HG02981 (cell line): ENCODE measurements at regions not wholly inside any gene's neighbourhood (a gene's known extent, or its start where the extent isn't known, plus 50 kb on each side); places are given as distances from the start of the nearest gene placed in this dataset.
"Not testable (repeated sequence)": the region's sequence is repeated elsewhere in the genome, so short reads cannot be mapped to it uniquely, and the experiment has no call there.

Experiments used
- ATAC-seq: cut with Tn5 transposase; IDR thresholded peaks from one replicate; pipeline ENCODE4 v1.9.1; 2021; ENCODE audit warnings: mild to moderate bottlenecking, moderate library complexity; ENCODE audit not compliant: unreplicated experiment

DNA sequence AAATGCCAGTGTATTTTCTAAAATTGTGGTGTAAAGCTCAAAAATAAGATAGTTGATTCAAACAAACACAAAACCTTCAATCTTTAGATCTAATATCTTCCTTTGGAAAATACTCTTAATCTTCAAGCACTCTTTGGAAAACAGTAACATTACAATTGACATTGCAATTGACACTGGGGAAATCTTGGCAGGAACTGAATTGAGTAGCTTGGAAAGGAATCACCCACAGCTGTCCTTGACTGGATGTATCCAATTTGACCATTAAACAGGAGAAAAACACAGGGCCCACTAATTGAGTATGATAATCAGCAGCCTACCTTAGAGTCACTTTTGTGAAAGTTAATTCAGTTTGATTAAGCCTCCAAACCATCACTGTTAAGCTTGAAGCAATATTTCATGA, 776.7 kb downstream of the DTWD2 start:
- ATAC-seq = no peak

DNA sequence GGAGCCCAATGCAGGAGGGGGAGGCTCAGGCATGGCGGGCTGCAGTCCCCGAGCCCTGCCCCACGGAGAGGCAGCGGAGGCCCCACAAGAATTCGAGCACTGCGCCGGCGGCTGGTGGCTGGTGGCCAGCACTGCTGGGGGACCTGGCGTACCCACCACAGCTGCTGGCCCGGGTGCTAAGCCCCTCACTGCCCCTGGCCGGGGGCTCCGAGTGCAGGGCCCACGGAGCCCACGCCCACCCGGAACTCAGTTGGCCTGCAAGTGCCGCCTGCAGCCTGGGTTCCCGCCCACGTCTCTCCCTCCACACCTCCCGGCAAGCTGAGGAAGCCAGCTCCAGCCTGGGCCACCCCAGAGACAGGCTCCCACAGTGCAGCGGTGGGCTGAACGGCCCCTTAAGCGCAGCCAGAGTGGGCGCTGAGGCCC, 780.3 kb downstream of the DTWD2 start:
- no peak for ATAC-seq

DNA sequence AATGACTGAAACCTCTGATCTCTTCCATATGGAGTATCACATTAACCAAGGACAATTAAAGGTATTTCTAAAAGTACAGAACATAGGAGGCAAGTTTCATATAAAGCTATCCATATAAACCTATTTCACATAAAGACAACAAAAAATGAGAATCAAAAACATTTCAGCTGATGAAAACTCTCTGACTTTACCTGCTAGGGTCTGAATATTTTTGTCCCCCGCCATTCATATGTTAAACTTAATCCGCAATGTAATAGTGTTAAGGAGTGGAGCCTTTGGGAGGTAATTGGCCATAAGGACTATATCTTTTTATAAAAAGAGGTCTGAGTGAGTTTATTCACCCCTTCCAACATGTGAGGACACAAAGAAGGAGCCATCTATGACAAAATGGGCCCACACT, 788.5 kb downstream of the DTWD2 start:
- ATAC-seq = no peak

DNA sequence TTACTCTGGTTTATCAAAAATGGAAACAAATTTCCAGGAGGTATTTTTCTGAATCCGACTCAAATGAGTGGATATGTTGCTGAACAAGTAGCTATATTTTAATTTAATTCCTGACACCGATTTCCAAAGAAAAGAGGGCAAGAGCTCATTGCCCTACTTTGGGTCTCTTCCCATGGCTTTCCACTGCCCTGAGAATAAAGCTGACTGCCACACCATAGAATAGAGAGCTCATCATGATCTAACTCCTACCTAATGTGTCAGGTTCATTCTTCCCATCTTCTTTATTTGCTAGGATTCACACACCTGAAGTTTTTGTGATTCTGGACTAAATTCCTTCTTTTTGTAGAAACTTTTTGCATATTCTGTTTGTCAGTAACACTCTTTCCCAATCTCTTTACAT, 792.1 kb downstream of the DTWD2 start:
- ATAC-seq = no peak

DNA sequence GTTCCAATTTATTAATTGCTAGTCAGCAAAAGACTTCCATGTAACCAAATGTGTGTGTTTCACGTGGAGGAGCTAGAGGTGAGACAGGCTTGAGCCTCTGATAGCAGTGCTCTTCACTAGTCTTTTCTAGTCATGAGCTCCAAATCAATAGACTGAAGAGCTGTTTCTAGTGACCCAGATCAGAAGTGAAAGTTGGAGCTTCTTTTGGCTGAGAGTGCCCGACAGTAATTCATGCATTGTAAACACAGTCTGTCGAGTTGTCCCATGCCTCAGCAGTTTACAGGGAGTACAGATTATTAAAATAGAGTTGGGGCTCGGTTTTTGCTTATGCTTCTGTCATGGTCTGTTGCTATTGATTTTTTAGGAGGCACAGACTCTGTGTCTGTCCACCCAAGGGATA, 793.1 kb downstream of the DTWD2 start:
- ATAC-seq = no peak

DNA sequence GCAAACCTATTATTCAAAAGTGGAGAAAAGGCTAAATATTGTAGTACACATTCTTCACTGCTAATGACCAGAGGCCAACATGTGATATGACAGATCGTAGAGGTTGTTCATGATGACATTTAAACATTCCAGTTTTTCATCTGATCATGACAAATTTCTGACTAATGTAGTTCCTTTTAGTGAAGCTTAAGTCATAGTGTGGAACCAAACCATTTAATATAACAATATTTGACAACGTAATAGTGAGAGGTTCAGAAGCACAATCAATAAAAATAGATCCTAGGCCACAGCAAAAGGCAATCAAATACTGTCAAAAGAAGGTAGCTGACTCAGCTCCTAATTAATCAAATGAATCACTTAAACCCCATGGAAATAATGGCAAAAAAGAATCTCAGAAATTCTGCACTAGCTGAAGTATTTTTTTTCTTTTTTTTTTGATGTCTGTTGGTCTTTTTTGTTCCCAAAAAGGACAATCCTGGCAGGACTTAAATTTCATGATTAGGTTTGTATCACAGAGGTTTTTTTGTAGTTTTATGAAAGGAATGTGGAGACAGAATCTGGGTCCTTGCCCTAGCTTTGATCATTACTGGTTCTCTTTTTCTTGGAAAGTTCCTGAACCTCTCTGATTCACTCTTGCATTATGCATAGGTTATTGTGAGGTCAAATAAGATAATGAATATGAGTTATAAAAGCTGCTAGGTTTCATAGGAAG, 795.0 kb downstream of the DTWD2 start:
- no peak for ATAC-seq

DNA sequence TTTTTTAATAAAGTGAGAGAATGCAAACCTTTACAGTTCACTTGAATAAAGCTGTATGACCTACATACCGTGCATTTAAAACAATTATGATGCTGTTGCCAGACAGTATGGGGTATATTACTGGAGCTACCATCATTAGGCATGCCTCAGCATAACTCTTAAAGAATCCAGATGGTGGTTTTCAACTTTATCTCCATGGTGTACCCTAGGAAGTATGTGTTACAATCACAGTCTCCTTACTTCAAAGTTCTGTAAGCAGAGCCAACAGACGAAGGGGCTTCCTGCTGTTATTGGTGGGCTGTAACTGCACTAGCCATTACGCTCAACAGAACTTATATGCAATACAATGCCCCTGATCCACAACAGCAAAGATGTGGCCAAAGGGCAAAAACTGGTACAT, 803.3 kb downstream of the DTWD2 start:
- ATAC-seq = no peak

DNA sequence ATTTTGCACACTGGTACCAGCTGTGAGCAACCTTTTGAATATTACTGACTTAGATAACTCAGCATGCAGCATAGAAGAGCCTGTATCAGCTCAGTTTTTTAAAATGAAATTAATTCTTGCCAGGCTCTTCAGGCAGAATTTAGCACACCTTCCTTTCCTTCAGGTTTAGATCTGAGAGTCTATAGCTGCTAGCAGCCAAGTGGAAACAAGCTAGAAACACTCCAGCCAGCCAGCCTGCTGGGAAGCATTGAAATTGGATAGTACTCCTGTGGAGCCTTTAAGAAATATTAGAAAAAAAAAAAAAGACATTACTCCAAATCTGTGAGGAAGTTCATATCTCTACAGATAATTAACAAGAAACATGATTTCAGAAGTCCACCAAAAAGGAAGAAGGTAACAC, 812.2 kb downstream of the DTWD2 start:
- no peak for ATAC-seq

DNA sequence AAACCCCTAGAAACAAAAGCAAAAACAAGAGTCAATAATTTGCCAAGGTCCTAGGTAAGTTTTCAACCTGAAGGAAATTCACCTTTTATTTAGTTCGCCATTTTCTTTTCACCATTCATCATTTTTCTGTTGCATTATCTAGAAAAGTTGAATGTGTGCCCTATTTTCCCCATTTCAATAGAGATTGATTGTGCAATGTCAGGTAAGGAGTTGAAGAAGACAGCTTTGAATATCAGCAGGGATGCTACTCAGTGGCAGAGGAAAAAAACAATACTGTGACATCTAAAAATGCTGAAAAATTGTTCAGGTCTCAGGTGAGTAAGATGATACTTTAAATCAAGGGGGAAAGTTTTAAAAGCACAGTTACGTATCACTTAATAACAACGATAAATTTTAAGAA, 813.7 kb downstream of the DTWD2 start:
- ATAC-seq = no peak

DNA sequence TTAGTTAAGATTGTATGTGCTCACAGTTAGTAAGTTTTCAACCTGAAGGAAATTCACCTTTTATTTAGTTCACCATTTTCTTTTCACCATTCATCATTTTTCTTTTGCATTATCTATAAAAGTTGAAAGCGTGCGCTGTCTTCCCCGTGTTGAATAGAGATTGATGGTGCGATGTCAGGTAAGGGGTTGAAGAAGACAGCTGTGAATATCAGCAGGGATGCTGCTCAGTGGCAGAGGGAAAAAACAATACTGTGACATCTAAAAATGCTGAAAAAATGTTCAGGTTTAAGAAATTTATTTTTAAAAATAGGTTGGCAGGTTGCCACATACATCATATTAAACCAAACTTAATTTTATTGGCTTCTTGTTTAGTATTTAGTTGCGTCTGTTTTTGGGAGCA, 815.0 kb downstream of the DTWD2 start:
- ATAC-seq = no peak

DNA sequence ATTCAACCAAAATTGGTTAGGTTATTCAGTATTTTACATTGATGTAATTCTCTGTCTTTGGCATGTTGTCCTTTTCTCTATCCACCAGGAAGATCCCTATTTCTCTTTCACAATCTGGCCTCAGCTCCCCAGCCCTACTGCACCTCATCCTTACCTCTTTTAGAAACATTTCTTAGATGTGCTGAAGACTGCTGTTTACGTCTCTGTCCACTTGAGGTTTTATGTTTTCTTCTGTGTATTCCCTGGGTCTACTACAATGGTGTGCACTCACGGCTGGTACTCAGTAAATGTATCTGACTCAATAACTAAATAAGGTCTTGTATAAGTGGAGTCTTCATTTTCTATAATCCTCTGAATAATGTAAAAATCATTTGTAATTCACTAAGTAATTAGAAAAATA, 822.7 kb downstream of the DTWD2 start:
- ATAC-seq = no peak

DNA sequence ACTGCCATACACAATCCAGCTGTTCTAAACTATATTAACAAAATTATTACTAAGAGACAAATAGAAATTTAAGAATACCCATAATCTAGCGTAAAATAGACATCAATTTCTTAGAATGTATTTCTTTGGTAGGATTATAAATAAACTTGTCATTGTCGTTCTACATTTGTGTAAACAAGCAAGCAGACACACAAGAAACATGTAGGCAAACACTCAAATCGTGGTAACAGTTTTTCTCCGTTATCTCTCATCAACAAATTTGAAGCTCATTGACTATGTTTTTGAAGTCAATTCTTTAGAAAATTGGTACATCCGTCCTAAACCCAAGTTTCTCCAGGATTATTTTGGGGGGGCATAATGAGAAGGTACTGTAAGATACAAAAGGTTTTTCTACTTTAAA, 832.2 kb downstream of the DTWD2 start:
- no peak for ATAC-seq

DNA sequence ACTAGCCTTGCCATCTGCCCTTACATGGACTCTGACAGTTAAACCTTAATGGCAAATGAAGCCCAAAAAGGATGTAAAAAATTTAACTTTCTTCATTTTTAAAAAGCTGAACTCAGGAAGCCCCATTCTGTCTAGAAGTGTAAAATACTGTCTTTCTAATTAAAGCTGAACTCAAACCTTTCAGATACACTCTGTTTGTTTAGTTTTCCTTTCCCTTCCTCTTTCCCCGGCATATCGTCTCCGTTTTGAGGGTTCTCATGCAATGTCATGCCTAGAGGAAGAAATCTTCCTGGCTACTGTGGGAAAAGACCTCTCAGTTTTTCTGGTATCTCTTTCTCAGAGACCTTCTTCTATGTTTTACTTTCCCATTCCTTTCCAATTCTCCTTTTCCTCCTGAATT, 841.5 kb downstream of the DTWD2 start:
- ATAC-seq = no peak

DNA sequence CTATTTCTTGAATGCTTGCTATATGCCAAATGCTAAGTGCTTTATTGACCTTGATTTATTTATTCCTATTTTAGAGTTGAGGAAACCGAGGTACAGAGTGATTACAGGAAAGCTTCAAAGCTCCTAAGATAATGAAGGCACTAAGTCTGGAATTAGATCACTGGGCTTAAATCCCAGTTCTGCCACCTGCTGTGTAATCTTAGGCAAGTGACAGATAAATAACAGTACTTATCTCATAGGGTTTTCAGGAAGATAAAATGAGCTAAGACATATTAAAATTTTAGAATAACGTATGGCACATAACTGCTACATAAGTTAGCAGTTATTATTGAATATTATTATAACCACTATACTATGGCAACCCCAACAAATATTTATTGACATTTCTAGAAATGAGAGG, 843.8 kb downstream of the DTWD2 start:
- ATAC-seq = no peak

DNA sequence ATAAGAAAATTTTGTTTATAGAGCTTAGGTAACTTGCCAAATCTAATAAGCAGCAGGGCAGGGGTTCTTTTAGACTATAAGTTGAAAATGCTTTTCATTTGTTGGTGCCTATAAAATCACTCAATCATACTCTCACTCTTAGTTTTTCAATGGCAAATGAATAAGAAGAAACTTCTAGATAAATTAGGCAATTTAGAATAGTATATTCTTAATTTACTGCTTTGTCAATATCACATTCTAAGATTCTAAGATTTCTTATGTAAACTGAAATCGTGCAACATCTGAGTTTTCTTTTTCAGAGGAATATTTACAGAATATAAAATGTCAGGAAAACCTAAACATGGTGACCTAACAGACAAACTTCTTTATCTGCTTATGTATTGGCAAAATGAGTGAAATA, 849.0 kb downstream of the DTWD2 start:
- no peak for ATAC-seq

DNA sequence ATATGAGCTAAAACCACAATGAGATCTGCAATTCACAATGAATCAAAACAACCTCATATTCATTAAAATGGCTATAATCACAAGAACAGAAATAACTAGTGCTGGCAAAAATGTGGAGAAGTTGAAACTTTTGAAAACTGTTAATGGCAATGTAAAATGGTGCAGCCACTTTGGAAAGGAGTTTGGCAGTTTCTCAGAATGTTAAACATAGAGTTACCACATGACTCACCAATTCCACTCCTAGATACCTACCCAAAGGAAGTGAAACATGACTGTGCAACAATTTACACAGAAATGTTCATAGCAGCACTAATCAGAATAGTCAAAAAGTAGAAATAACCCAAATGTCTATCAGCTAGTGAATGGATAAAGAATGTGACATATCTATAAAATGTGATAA, 862.2 kb downstream of the DTWD2 start:
- ATAC-seq = no peak

DNA sequence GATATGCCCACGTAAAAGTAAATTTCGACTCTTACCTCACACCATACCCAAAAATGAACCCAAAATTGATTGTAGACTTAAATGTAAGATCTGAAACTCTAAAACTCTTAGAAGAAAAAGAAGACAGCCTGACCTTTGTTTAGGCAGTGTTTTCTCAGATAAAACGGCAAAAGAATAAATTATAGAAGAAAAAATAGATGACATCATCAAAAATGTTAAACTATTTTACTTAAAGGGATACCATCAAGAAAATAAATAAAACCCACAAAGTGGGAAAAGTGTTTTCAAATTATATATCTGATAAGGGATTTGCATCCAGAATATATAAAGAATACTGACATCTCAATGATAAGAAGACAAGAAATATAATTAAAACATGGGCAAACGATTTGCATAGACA, 862.7 kb downstream of the DTWD2 start:
- ATAC-seq = no peak

DNA sequence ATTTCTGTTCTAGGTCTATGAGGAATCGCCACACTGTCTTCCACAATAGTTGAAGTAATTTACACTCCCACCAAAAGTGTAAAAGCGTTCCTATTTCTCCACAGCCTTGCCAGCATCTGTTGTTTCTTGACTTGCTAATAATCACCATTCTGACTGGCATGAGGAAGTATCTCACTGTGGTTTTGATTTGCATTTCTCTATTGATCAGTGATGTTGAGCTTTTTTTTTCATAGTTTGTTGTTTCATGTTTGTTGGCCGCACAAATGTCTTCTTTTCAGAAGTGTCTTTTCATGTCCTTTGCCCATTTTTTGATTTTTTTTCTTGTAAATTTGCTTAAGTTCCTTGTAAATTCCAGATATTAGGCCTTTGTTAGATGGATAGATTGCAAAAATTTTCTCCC, 867.1 kb downstream of the DTWD2 start:
- no peak for ATAC-seq

DNA sequence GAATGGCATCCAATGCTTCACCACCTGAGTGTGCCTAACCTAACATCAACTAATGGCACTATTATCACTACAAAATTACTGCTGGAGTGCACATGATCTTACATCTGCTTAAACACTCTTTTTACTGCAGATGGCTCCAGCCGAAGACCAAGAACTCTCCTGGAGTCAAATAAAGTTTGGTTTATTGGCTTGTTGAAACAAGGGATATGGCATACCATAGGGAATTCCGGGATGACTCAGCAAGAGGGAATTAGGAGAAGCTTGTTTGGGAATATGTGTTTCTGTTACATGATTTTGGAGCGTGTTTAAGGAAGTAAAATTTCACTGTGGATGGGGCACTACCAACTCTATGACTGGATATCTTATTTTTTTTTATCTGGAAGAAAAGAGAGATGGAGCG, 872.6 kb downstream of the DTWD2 start:
- ATAC-seq = no peak

DNA sequence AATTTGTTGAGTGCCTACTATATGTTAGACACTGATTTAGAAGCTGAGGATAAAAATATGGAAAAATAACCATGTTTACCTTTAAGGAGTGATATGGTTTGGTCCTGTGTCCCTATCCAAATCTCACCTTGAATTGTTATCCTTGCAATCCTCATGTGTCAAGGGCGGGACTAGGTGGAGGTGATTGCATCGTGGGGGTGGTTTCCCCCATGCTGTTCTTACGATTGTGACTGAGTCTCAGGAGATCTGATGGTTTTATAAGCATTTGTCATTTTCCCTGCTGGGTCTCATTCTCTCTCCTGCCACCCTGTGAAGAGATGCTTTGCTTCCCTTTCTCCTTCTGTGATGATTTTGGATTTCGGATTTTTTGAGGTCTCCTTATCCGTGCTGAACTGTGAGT, 876.4 kb downstream of the DTWD2 start:
- ATAC-seq = no peak

DNA sequence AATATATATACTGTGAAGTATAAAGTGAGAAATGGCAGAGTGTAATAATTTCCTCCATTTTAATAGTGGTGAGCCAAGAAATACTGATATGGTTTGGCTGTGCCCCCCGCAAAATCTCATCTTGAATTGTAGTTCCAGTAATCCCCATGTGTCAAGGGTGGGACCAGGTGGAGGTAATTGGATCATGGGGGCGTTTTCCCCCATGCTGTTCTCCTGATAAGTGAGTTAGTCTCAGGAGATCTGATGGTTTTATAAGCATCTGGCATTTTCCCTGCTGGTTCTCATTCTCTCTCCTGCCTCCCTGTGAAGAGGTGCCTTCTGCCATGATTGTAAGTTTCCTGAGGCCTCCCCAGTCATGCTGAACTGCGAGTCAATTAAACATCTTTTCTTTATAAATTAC, 881.1 kb downstream of the DTWD2 start:
- ATAC-seq = not testable (repeated sequence)

DNA sequence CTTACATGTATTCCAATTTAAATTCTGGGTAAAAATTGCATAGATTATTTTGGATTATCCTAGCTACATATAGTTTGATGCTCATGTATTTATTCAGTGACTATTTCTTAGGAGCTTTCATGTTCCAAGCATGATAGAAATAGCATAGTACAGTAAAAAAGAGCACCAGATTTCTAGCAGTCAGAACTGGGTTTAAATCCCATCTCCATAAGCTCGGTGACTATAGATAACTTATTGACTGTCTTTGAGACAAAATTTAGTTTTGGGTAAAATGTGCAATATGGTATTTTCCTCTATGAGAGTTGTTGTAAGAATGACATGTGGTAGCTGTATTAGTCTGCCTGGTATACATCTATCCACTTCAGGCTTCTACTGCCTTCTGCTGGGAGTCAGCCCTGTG, 889.6 kb downstream of the DTWD2 start:
- no peak for ATAC-seq

DNA sequence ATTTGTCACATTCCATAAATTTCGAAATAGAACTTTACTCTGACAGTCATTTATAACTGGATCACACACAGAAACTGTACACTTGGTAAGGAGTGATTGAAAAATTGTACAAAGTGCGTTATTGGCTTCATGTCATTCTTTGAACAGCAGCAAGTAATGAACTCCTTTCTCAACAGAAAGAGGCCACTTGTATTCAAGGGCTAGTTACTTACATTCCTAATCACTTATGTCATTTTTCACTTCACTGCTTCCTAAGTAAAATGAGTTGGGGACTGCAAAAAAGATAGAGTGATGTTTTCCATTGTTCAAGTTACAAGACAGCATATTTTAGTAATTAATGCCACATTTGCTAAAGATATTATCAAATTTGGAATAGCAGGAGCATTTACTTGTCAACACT, 893.2 kb downstream of the DTWD2 start:
- ATAC-seq = no peak
